Activated CD8-positive, alpha-beta T cell treated with anti-CD3 and anti-CD28 coated beads for 36 hours (primary cell): ENCODE measurements at regions not wholly inside any gene's neighbourhood (a gene's known extent, or its start where the extent isn't known, plus 50 kb on each side); places are given as distances from the start of the nearest gene placed in this dataset.
A peak's percentile ranks its signal among the peaks of the same experiment; 100 is the strongest.

ENCODE experiments used
- ATAC-seq: fragments of 200-7000 bp; cut with Tn5 transposase; one replicate; pipeline ENCODE4 v1.10.0; 2021; ENCODE audit warnings: mild to moderate bottlenecking, moderate library complexity
- CTCF ChIA-PET: fragments of 350-600 bp; sonication (Branson Sonifier 250); formaldehyde crosslinking; loops from one replicate; lab custom pipeline; 2021; ENCODE audit warnings: antibody characterized with exemption; lab: Charles Lee
- POLR2A ChIA-PET: fragments of 350-600 bp; sonication (Branson Sonifier 250); formaldehyde crosslinking; loops from one replicate; lab custom pipeline; 2021; ENCODE audit warnings: antibody characterized with exemption; lab: Charles Lee
- DNase-seq: peaks from one replicate; pipeline ENCODE4 v3.0.0-alpha.2; 2020
- H3K27ac Mint-ChIP-seq: one replicate; pipeline ENCODE4 v1.8.0; 2021; ENCODE audit warnings: mild to moderate bottlenecking, mixed read lengths
- H3K27me3 Mint-ChIP-seq: one replicate; pipeline ENCODE4 v1.8.0; 2021; ENCODE audit warnings: mixed read lengths
- H3K36me3 Mint-ChIP-seq: one replicate; pipeline ENCODE4 v1.8.0; 2021; ENCODE audit warnings: low read depth, mixed read lengths
- H3K4me1 Mint-ChIP-seq: one replicate; pipeline ENCODE4 v1.8.0; 2021; ENCODE audit warnings: low read depth, mixed read lengths
- H3K4me3 Mint-ChIP-seq: one replicate; pipeline ENCODE4 v1.8.0; 2021; ENCODE audit warnings: mild to moderate bottlenecking, moderate library complexity, mixed read lengths
- H3K9me3 Mint-ChIP-seq: one replicate; pipeline ENCODE4 v1.8.0; 2021; ENCODE audit warnings: mixed read lengths
- CTCF ChIP-seq: fragments of 200-600 bp; IDR thresholded peaks from one replicate; pipeline ENCODE4 v1.8.0; 2022; ENCODE audit warnings: antibody characterized with exemption, mild to moderate bottlenecking
- intact Hi-C: fragments of 100-400 bp; cut with micrococcal nuclease; formaldehyde crosslinking; loops from one replicate; pipeline ENCODE4 v1.10.0; 2022

- Mint-ChIP-seq H3K9me3 (no peaks in the 10 kb centered on the region), H3K4me3 (no peak overlapping the region), H3K27me3 (no peaks in the 10 kb centered on the region), H3K36me3 (no peaks in the 10 kb centered on the region), H3K4me1 (peaks cover 20% of the 10 kb centered on the region), H3K27ac (no peak overlapping the region)
- no peak for TF ChIP-seq CTCF
- CTCF ChIA-PET, result no interaction called here
- POLR2A ChIA-PET, result interaction anchor here (1.1 kb wide), 1 partner anchor 15 kb away, joined by 3 read pairs; no protein-coding TSS in a partner anchor
- intact Hi-C loops, result no loop called here
- ATAC-seq (peak; percentile 64), DNase-seq (peak; percentile 20)
Measured at GRCh38 chr12:89932954-89933353, 224.3 kb upstream of the ATP2B1 start.

GRCh38 chr12:89928467-89928866, 219.8 kb upstream of the ATP2B1 start:
- ChIA-PET POLR2A (no interaction called here), CTCF (interaction anchor here (1.0 kb wide), 1 partner anchor 19 kb away, joined by 3 read pairs; no protein-coding TSS in a partner anchor)
- Mint-ChIP-seq H3K4me3 (no peak overlapping the region), H3K36me3 (no peaks in the 10 kb centered on the region), H3K27ac (no peak overlapping the region), H3K27me3 (no peaks in the 10 kb centered on the region), H3K9me3 (no peaks in the 10 kb centered on the region), H3K4me1 (peaks cover 11% of the 10 kb centered on the region)
- ATAC-seq (no peak), DNase-seq (no peak)
- intact Hi-C loops, result no loop called here
- no peak for TF ChIP-seq CTCF

GRCh38 chr12:89927226-89927698, 218.6 kb upstream of the ATP2B1 start:
- TF ChIP-seq CTCF, result no peak
- no peak for DNase-seq
- intact Hi-C loops, result no loop called here
- Mint-ChIP-seq H3K27ac (peak overlapping the region; percentile 38), H3K4me3 (no peak overlapping the region), H3K36me3 (no peaks in the 10 kb centered on the region), H3K4me1 (peaks cover 5% of the 10 kb centered on the region), H3K27me3 (peaks cover under 1% of the 10 kb centered on the region), H3K9me3 (no peaks in the 10 kb centered on the region)
- ChIA-PET POLR2A (no interaction called here), CTCF (no interaction called here)
- no peak for ATAC-seq

GRCh38 chr12:89924191-89924590, 215.6 kb upstream of the ATP2B1 start:
- Mint-ChIP-seq H3K36me3 (no peaks in the 10 kb centered on the region), H3K4me3 (no peak overlapping the region), H3K27me3 (peaks cover 2% of the 10 kb centered on the region), H3K4me1 (peaks cover 5% of the 10 kb centered on the region), H3K27ac (no peak overlapping the region), H3K9me3 (no peaks in the 10 kb centered on the region)
- CTCF ChIA-PET, result no interaction called here
- POLR2A ChIA-PET, result no interaction called here
- intact Hi-C loops, result no loop called here
- DNase-seq (no peak), ATAC-seq (no peak)
- no peak for TF ChIP-seq CTCF

- H3K27me3 Mint-ChIP-seq, result peaks cover 2% of the 10 kb centered on the region
- TF ChIP-seq CTCF, result no peak
- POLR2A ChIA-PET, result no interaction called here
- H3K4me3 Mint-ChIP-seq, result no peak overlapping the region
- no peak overlapping the region for H3K27ac Mint-ChIP-seq
- CTCF ChIA-PET, result no interaction called here
- ATAC-seq (no peak), DNase-seq (no peak)
- intact Hi-C loops, result no loop called here
- no peaks in the 10 kb centered on the region for H3K36me3 Mint-ChIP-seq
- peaks cover 9% of the 10 kb centered on the region for H3K4me1 Mint-ChIP-seq
- H3K9me3 Mint-ChIP-seq, result no peaks in the 10 kb centered on the region
Measured at GRCh38 chr12:89923091-89923490, 214.5 kb upstream of the ATP2B1 start.
